ENCODE measurements at regions not wholly inside any gene's neighbourhood (a gene's known extent, or its start where the extent isn't known, plus 50 kb on each side); places are given as distances from the start of the nearest gene placed in this dataset.

- DNase-seq (ENCODE audit: low read depth in 1 of 2, low spot score in 1 of 2), result no peak
Observed at GRCh38 chr13:106700007-106700406, 132.1 kb upstream of the ARGLU1 start.

GRCh38 chr13:106699311-106699710 lies 131.4 kb upstream of the ARGLU1 start:
- no peak for DNase-seq (ENCODE audit: low read depth in 1 of 2, low spot score in 1 of 2)

GRCh38 chr13:106696719-106697118 lies 128.8 kb upstream of the ARGLU1 start:
- DNase-seq (ENCODE audit: low read depth in 1 of 2, low spot score in 1 of 2), result no peak

DNA sequence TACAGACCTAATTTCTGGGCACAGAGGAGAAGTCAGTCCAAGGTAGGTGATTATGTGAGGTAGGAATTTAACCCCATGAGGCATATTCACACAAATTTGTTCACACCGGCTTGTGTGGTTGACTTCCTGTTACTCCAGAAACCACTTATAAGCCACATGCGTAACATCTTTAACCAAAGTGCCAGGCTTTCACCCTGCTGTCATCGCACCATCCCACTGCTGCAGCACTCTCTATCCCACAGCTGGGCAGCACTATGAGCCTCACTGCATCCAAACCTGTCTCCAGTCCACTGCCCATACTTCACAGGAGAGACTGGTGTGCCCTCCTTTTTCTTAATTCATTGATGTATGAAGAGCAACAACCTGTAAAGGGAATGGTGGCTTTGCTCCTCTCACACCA lies 128.2 kb upstream of the ARGLU1 start:
- no peak for DNase-seq (ENCODE audit: low read depth in 1 of 2, low spot score in 1 of 2)

GRCh38 chr13:106695139-106695538 lies 127.2 kb upstream of the ARGLU1 start:
- DNase-seq (ENCODE audit: low read depth in 1 of 2, low spot score in 1 of 2), result no peak

DNA sequence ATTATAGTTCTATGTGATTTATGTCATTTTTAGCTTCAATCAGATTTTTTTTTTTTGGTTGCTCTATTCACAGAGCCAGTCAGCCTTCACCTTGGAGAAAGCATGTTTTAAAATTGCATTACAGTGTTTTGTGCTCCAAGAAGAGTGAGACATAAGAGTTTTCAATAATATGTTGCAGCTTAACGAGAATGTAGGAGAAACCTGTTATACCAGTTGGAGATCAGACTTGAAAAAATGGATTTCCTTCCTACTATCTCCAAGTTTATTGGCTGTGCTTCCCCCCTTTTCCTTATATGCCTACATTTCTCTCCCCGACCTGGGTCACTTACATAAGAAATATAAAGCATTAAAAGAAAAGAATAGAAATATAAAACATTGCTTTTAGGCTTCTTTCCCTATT lies 123.9 kb upstream of the ARGLU1 start:
- no peak for DNase-seq (ENCODE audit: low read depth in 1 of 2, low spot score in 1 of 2)

GRCh38 chr13:106691341-106691740 lies 123.4 kb upstream of the ARGLU1 start:
- DNase-seq (ENCODE audit: low read depth in 1 of 2, low spot score in 1 of 2), result no peak

- no peak for DNase-seq (ENCODE audit: low read depth in 1 of 2, low spot score in 1 of 2)
Observed at GRCh38 chr13:106690779-106691178, 122.8 kb upstream of the ARGLU1 start.

GRCh38 chr13:106689906-106690305 lies 122.0 kb upstream of the ARGLU1 start:
- no peak for DNase-seq (ENCODE audit: low read depth in 1 of 2, low spot score in 1 of 2)

- no peak for DNase-seq (ENCODE audit: low read depth in 1 of 2, low spot score in 1 of 2)
Observed at GRCh38 chr13:106688940-106689339, 121.0 kb upstream of the ARGLU1 start.

- DNase-seq (ENCODE audit: low read depth in 1 of 2, low spot score in 1 of 2), result no peak
Observed at GRCh38 chr13:106686163-106686562, 118.2 kb upstream of the ARGLU1 start.

DNA sequence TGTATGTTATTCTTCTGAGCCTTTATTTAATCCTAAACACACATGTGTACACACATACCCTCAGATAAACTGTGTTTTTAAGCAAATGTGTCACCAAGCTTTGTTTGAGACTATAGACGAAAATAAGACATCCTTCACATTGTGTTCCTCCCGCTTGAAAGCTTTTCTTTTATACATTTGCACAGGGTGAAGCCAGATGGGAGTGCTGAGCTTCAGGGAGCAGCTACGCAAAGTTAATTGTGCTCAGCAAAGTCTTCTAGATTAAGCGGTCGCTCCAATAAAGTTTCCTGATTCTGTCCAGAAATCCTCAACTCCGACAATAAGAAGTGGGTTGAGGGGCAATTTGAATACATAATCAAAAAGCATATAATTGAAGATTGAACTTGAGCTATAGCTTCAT lies 117.2 kb upstream of the ARGLU1 start:
- DNase-seq (ENCODE audit: low read depth in 1 of 2, low spot score in 1 of 2), result no peak

GRCh38 chr13:106683918-106684317 lies 116.0 kb upstream of the ARGLU1 start:
- no peak for DNase-seq (ENCODE audit: low read depth in 1 of 2, low spot score in 1 of 2)

GRCh38 chr13:106683179-106683578 lies 115.2 kb upstream of the ARGLU1 start:
- no peak for DNase-seq (ENCODE audit: low read depth in 1 of 2, low spot score in 1 of 2)

- DNase-seq (ENCODE audit: low read depth in 1 of 2, low spot score in 1 of 2), result no peak
Observed at GRCh38 chr13:106681997-106682396, 114.1 kb upstream of the ARGLU1 start.

DNA sequence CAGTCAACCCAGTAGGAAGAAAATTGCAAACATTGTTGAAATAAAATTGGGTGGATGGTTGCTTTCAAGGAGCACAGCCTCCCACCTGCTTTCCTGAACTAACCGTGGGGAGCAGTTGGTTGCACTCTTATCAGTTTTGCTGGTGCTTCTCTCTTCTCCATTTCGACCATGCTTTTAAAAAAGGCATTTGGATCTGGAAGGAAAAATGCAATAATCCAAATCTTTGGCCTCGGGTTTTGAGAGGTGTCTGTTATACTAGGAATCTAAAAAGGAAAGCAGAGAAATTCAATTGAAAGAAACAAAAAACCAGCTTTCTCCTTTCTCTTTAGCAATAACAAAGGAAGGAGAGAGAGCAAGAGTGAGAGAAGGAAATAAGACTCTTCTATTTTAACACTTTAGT lies 113.6 kb upstream of the ARGLU1 start:
- DNase-seq (ENCODE audit: low read depth in 1 of 2, low spot score in 1 of 2), result no peak

- DNase-seq (ENCODE audit: low read depth in 1 of 2, low spot score in 1 of 2), result no peak
Observed at GRCh38 chr13:106680796-106681472, 113.0 kb upstream of the ARGLU1 start.

- no peak for DNase-seq (ENCODE audit: low read depth in 1 of 2, low spot score in 1 of 2)
Observed at GRCh38 chr13:106678646-106679418, 110.9 kb upstream of the ARGLU1 start.

DNA sequence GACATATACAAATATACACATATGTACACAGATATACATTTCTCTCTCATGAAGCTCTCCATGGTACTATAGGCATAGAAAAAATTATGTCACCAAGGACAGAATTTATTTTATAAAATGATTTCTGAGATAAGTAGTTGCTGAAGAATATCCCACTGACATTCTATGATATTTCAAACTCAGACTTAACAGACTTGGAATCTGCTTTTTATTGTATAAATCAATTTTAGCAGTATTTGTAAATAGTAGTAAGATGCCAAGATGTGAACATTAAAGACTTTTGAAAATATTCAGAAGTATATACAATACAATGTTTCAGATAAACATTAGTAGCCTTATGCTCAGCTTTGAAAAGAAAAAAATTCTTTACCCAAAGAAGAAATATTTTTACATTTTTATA lies 107.4 kb upstream of the ARGLU1 start:
- DNase-seq (ENCODE audit: low read depth in 1 of 2, low spot score in 1 of 2), result no peak

GRCh38 chr13:106660746-106661625 lies 93.0 kb upstream of the ARGLU1 start:
- DNase-seq (ENCODE audit: low read depth in 1 of 2, low spot score in 1 of 2), result no peak

- no peak for DNase-seq (ENCODE audit: low read depth in 1 of 2, low spot score in 1 of 2)
Observed at GRCh38 chr13:106657104-106657503, 89.2 kb upstream of the ARGLU1 start.

- no peak for DNase-seq (ENCODE audit: low read depth in 1 of 2, low spot score in 1 of 2)
Observed at GRCh38 chr13:106656186-106656585, 88.2 kb upstream of the ARGLU1 start.
